ENCODE measurements at regions not wholly inside any gene's neighbourhood (a gene's known extent, or its start where the extent isn't known, plus 50 kb on each side); places are given as distances from the start of the nearest gene placed in this dataset.

DNA sequence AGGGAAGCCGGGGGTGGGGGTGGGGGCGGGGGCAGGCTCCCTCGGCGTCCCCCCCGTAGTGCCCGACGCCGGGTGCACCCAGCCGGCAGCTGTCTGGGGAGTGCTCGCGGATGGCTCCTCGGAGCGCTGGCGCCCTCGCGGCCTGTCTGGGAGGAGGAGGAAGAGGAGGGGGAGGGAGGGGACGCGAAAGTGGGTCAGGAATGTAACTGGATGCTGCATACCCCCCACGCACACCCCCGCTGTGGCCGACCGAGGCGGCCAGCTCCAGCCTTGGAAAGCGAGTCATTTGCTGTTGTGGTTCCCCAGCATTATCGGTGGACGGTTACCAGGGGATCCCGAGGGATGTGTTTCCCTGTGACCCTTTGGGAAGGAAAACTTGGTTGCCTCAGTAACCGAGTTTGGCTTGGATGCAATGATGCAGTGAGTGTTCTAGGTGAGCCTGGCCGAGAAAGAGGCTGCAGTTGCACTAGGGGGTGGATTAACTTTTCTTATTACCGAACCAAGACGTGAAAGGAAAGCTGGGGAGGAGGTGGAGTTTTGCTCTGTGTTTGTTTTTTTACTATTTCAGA lies 55.2 kb upstream of the RREB1 start:
- intact Hi-C loops (cut with DNase I) = loop anchor here in 6 of 10 donors (5.0 to 10.0 kb wide), 4 partner anchors 52 to 315 kb away; partner anchors contain the start of gene RREB1 (in 4 of the 6)
- Histone ChIP-seq H3K4me3 (peak overlapping the region; percentile 47 to 75 (median 66)), H3K9me3 (no peaks in the 10 kb centered on the region), H3K36me3 (no peaks in the 10 kb centered on the region), H3K27me3 (no peaks in the 10 kb centered on the region), H3K27ac (peak overlapping the region; percentile 33 to 92 (median 72)), H3K4me1 (peaks cover 0 to 44% (median 19%) of the 10 kb centered on the region in 12 donors)
- WGBS, 4 donors = 3 to 12% (median 6%) methylated on average over 13 to 31 of the region's 31 CpGs
- ATAC-seq (peak; percentile 62 to 81 (median 70)), DNase-seq (peak; percentile 52 to 85 (median 71))
- TF ChIP-seq POLR2A (IDR thresholded peaks at IDR 0.05) = no peak
- TF ChIP-seq, protein P1, sequence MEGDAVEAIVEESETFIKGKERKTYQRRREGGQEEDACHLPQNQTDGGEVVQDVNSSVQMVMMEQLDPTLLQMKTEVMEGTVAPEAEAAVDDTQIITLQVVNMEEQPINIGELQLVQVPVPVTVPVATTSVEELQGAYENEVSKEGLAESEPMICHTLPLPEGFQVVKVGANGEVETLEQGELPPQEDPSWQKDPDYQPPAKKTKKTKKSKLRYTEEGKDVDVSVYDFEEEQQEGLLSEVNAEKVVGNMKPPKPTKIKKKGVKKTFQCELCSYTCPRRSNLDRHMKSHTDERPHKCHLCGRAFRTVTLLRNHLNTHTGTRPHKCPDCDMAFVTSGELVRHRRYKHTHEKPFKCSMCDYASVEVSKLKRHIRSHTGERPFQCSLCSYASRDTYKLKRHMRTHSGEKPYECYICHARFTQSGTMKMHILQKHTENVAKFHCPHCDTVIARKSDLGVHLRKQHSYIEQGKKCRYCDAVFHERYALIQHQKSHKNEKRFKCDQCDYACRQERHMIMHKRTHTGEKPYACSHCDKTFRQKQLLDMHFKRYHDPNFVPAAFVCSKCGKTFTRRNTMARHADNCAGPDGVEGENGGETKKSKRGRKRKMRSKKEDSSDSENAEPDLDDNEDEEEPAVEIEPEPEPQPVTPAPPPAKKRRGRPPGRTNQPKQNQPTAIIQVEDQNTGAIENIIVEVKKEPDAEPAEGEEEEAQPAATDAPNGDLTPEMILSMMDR (IDR thresholded peaks at IDR 0.05) = no peak

DNA sequence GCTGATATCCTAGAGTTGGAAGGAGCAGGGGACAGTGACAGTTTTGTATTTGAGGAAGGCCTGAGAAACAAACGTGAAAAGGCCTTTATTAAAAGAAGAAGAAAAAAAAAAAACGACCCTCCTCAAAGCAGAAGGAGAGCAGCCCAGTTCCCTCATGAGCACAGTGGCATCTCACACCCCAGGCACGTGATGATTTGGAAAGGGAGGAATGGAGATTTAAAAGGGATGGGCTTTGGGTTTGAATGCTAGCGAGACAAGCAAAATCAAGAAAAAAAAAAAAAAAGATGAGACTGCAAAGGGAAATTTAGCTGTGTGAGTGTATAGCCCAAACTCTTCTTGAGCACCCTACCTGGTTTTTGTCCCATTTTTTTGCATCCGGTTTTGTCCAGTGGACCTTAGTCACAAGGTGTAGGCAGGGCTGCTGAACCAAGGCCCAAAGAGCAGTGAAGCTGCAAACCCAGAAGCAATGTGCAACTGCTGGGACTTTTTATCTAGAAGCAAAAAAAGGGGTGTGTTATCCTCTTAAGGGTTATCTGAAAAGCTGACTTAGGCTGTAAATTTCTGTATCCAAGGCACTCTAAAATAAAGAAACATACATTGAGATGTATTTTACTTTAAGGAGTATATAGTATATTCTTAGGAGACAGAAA lies 54.5 kb upstream of the RREB1 start:
- peaks cover 0 to 40% (median 19%) of the 10 kb centered on the region in 12 donors for H3K4me1 ChIP-seq
- 50 to 55% (median 52%) methylated on average over 5 of the region's 5 CpGs for whole genome bisulfite sequencing, 4 donors
- no peak for DNase-seq

More for the DNA sequence above, 54.5 kb upstream of the RREB1 start:
- intact Hi-C loops (cut with DNase I) = loop anchor here in 6 of 10 donors (5.0 to 10.0 kb wide), 4 partner anchors 52 to 316 kb away; partner anchors contain the start of gene RREB1 (in 4 of the 6)
- Histone ChIP-seq H3K9me3 (no peaks in the 10 kb centered on the region), H3K36me3 (no peaks in the 10 kb centered on the region), H3K4me3 (peak overlapping the region in 5 of 12 donors; percentile 67 to 75 (median 70)), H3K27me3 (no peaks in the 10 kb centered on the region), H3K27ac (peak overlapping the region in 7 of 12 donors; percentile 62 to 92 (median 78))
- TF ChIP-seq POLR2A (IDR thresholded peaks at IDR 0.05) = no peak
- TF ChIP-seq, protein P1 (IDR thresholded peaks at IDR 0.05) = no peak
- no peak for ATAC-seq

Measured in heart left ventricle (tissue), 16 donors.